ENCODE measurements at regions not wholly inside any gene's neighbourhood (a gene's known extent, or its start where the extent isn't known, plus 50 kb on each side); places are given as distances from the start of the nearest gene placed in this dataset.
"Not testable (repeated sequence)": the region's sequence is repeated elsewhere in the genome, so short reads cannot be mapped to it uniquely, and the experiment has no call there.

DNA sequence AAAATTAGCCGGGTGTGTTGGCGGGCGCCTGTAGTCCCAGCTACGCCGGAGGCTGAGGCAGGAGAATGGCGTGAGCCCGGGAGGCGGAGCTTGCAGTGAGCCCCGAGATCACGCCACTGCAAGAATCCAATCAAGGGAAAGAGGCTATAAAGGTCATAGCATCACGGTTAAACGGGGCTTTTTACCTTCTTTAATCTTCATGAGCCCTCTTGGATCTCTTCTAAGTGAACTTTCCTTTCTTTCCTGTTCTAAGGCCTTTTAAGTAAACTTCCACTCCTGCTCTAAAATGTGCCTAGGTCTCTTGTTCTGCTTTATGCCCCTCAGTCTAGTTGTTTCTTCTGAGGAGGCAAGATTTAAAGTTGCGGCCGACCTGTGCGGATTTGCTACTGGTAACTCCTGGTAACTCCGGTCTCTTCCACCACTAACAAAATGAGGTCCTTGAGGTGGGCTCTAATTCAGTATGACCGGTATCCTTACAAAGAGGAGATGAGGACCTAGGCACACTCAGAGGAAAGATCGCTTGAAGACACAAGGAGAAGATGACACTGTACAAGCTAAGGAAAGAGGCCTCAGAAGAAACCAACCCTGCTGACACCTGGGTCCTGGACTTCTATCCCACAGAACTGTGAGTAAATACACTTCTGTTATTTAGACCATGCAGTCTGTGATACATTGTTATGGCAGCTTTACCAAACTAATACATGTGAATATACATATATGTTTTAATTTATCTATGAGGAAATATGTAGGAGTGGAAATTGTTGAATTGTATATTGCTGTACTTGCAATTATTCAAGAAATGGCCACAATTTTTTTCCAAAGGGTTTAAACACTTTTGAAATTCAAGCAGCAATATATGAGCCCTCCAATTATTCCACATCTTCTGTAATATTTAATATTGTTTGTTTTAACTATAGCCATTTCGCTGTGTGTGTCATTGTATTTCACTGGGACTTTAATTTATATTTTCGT lies 331.5 kb upstream of the CNTNAP2 start:
- DNase-seq: no peak

GRCh38 chr7:145781388-145781787 lies 335.2 kb upstream of the CNTNAP2 start:
- DNase-seq: not testable (repeated sequence)

GRCh38 chr7:145779140-145779539 lies 337.5 kb upstream of the CNTNAP2 start:
- DNase-seq: no peak

DNA sequence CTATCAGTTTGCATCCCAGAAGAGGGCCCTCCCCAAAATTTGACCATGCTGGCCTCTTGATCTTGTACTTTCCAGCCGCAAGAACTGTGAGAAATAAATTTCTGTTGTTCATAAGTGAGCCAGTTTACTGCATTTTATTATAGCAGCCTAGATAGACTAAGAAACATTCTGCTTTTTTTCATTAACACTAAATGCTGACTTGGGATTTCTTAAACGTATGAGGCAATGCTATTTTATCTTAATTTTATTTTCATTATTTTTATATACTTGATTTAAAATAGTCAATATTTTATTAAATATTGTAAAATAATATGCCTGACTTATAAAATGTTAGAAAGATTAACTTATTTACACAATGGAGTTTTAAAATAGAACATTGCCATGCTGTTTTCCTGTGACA lies 341.8 kb upstream of the CNTNAP2 start:
- no peak for DNase-seq

- DNase-seq: no peak
Observed at GRCh38 chr7:145753004-145753403, 363.6 kb upstream of the CNTNAP2 start.

DNA sequence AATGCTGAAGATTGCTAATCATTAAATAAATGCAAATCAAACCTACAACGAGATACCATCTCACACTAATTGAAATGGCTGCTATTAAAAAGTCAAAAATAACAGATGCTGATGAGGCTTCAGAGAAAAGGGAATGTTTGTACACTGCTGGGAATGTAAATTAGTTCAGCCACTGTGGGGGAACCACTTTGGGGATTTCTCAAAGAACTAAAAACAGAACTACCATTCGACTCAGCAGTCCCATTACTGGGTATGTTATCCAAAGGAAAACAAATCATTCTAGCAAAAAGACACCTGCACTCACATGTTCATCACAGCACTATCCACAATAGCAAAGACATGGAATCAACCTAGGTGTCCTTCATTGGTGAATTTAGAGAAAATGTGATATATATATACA lies 379.0 kb upstream of the CNTNAP2 start:
- no peak for DNase-seq

GRCh38 chr7:145735061-145735460 lies 381.5 kb upstream of the CNTNAP2 start:
- no peak for DNase-seq

- DNase-seq: no peak
Observed at GRCh38 chr7:145732521-145732920, 384.1 kb upstream of the CNTNAP2 start.

DNA sequence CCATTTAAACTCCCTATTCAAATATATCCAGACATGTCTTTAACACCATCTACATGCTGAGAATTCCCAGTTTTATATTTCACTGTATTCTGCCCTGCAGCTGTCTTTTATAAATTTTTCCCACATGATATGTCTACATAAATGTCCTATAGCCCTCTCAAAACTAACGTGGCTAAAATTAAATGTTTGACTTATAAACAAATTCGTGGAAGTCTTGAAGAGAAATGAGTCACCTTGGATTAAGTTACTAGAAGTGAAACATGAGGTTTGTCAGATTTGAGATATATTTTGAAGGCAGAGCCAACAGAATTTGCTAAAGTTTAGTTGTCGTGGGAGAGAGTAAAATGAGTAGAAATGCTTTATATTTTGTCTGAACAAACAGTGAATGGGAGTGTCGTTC lies 386.9 kb upstream of the CNTNAP2 start:
- DNase-seq: no peak

- no peak for DNase-seq
Observed at GRCh38 chr7:145718129-145718528, 398.5 kb upstream of the CNTNAP2 start.

GRCh38 chr7:145700488-145700887 lies 416.1 kb upstream of the CNTNAP2 start:
- DNase-seq: no peak

GRCh38 chr7:145698526-145699262 lies 417.9 kb upstream of the CNTNAP2 start:
- no peak for DNase-seq

DNA sequence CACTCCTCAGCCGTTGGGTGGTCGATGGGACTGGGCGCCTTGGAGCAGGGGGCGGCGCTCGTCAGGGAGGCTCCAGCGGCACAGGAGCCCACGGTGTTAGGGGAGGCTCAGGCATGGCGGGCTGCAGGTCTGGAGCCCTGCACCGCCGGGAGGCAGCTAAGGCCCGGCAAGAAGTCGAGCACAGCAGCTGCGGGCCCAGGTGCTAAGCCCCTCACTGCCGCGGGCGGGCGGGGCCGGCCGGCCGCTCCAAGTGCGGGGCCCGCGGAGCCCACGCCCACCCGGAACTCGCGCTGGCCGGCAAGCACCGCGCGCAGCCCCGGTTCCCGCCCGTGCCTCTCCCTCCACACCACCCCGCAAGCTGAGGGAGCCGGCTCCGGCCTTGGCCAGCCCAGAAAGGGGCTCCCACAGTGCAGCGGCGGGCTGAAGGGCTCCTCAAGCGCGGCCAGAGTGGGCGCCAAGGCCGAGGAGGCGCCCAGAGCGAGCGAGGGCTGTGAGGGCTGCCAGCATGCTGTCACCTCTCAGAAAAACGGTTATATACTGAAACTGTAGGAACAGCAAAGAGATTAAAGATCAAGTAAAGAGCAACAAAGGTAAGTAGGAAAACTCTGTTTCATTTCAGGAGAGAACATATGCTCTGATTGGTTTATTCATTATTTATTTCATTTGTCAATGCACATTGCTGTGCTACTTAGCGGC lies 419.0 kb upstream of the CNTNAP2 start:
- not testable (repeated sequence) for DNase-seq

GRCh38 chr7:145696071-145696470 lies 420.5 kb upstream of the CNTNAP2 start:
- DNase-seq: no peak

GRCh38 chr7:145692237-145692950 lies 424.2 kb upstream of the CNTNAP2 start:
- DNase-seq: no peak

DNA sequence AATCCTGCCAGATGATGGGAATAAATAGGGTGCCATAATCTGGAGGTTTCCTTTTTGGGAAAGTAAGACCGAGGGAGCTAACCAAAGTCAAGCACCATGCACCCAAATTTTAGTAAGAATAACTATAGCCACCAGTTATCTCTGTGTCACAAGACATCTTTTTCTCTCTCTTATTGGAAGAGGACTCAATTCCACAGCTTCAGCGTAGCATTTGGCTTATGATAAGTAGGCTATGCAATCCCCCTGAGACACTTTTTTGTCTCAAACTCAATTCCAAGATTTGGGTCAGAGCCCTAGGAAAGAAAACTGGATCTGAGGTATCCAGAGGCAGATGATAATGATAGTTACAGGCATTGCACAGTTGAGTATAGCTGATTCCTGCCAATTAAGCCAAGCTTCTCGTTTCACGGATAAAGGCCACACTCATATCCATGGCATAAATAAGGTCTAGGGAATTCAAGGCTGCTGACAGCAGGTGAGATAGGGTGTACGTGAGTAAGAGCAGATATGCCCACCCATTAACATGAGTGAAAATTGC lies 425.2 kb upstream of the CNTNAP2 start:
- DNase-seq: no peak

DNA sequence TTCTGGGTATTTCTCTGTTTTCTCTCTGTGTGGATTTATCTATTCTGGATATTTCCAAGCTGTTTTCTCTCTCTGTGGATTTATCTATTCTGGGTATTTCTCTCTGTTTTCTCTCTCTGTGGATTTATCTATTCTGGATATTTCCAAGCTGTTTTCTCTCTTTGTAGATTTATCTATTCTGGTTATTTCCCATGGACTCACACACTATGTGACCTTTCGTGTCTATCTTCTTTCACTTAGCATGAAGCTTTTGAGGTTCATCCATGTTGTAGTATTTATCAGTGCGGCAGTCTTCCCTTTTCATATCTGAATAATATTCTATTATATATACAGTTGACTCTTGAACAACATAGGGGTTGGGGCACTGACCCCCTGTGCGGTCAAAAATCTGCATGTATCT lies 435.0 kb upstream of the CNTNAP2 start:
- DNase-seq: no peak

GRCh38 chr7:145681159-145681558 lies 435.4 kb upstream of the CNTNAP2 start:
- no peak for DNase-seq

GRCh38 chr7:145665499-145666258 lies 450.9 kb upstream of the CNTNAP2 start:
- DNase-seq: no peak

GRCh38 chr7:145655666-145656065 lies 460.9 kb upstream of the CNTNAP2 start:
- no peak for DNase-seq

- no peak for DNase-seq
Observed at GRCh38 chr7:145645135-145645515, 471.5 kb upstream of the CNTNAP2 start.

Data from hippocampal formation (tissue), 2 donors.